HG02623 (cell line): ENCODE measurements at regions not wholly inside any gene's neighbourhood (a gene's known extent, or its start where the extent isn't known, plus 50 kb on each side); places are given as distances from the start of the nearest gene placed in this dataset.

ENCODE experiments used
- ATAC-seq: cut with Tn5 transposase; IDR thresholded peaks from one replicate; pipeline ENCODE4 v1.9.1; 2021; ENCODE audit warnings: moderate library complexity; ENCODE audit not compliant: unreplicated experiment

DNA sequence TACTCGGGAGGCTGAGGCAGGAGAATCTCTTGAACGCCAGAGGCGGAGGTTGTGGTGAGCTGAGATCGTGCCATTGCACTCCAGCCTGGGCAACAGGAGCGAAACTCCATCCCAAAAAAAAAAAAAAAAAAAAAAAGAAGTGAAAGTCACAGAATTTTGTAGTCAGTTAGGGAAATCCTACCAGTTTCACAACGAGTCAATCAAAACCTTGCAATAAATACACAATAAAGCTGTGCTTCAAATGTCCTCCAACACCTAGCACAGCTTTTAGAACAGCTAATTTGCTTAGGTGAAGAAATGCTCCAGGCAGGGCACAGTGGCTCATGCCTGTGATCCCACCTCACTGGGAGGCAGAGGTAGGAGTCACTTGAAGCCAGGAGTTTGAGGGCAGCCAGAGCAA lies 112.8 kb upstream of the ATF7IP start:
- no peak for ATAC-seq

DNA sequence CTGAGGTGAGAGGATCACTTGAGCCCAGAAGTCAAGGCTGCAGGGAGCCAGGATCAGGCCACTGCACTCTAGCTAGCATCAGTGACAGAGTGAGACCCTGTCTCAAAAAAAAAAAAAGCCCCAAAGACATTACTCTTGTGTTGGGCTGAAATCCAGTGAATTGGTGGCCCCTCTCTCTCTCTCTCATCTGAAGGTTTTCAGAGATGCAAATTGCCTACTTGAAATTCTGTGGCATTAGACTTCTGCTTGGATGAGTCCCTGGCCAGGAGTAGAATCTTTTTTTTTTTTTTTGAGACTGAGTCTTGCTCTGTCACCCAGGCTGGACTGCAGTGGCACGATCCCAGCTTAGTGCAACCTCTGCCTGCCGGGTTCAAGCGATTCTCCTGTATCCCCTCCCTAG lies 112.0 kb upstream of the ATF7IP start:
- no peak for ATAC-seq

DNA sequence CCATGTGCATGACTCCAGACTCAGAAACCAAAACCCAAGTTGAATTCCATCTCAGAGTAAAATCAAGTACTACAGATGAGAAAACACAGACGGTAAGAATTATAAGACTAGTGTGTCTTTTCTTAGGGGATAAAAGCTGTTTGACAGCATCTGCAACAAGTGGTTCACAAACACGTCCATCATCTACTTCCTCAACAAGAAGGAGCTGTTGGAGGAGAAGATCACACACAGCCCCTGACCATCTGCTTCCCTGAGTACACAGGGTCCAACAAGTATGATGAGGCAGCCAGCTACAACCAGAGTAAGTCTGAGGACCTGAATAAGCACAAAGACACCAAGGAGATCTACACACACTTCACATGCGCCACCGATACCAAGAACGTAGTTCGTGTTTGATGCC lies 110.7 kb upstream of the ATF7IP start:
- ATAC-seq = no peak

DNA sequence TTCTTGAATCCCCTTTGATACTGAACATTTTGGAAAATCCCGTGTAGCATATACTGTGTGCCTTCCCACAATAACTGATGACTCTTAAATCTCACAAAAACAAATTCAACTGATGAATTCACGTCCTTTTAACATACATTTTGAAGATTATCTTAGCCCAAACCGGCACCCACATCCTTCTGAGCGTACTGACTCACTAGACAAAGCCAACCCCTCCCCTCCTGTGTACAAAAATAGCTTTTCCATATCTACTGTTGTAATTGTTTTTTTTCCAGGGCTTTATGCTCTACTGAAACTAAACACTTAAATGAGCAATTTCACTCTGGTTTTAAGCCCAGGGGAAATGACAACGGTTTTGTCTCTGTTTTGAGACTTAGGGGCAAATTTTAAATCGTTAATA lies 109.4 kb upstream of the ATF7IP start:
- no peak for ATAC-seq

DNA sequence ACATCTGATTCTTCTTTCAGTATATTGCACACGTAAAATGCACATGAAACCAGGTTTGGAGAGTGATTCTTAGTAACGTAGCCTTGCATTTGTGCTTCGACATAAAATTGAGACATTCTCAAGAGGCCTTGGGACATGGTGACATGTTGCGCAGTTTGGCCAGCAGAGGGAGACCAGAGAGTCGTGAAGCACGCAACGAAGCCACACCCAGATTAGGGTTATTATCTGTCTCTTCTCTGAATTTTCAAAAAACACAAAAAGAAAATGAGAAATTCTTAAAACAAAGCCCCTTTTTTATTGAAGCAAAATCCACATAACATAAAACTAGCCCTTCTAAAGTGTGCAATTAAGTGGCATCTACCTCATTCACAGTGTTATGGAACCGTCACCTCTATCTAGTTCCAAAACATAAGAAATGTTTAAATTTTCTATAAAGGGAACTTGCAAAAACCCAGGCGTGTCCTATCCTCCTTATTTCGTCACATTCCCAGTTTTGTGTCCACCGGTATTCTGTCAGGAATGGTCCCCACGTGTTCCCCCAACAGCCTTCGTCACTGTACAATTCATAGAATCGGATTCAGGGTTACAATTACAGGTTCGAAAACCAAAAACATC lies 108.8 kb upstream of the ATF7IP start:
- ATAC-seq = peak; percentile 42

DNA sequence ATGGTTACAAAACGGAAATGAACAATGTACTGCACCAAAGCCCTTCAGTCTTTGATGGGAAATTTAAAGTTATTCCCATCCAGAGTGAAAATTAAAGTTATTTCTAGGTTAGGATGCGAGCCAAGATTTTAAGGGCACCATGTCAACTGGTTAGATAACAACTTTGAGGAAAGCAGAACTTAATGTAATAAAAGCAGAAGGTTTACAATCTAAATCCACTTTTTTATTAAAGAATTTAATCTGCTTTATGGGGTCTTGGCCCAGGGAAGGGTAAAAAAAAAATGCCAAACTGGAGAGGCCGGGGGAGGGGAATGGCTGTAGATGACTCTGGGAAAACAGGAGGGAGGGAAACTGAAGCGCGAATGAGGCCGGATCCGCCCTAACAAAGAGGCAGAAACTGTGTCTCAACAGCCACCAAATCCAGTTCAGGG lies 108.2 kb upstream of the ATF7IP start:
- ATAC-seq = no peak

DNA sequence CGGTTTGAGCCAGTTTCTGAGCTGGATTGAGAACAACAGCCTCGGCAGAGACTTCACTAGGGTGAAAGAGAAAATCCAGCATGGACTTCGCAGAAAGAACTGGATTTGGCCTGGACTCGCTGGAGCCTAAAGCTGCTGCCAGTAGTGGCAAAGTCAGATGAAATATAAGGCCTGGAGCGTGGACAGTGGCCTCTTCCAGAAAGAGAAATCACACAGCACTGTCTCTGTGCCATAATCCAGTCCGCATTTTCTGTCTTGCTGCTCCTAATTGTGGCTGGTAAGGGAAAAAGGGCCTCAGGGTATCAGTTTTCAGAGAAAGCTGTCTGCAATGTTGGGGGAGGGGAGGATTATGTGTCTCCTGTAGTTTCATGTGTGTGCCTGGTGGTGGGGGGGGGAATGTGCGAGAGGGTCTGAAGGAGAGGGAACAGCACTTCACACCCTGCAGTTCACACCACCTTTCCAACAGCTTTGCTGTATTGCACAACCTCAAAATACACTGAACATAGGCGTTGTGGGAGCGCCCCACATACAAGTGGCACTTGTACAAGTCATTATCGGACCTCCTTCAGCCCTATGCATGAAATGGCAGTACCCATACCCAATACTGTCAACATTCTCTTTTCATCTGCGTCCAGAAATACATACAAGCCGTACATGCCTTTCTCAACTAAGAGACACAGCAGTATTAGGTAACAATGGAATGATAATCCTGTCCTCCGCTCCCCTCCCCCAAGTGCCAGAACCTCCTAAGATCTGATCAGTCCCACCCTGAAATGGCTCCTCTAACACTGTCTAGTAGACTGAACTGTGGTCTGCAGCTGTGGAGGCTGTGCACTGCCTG lies 107.5 kb upstream of the ATF7IP start:
- peak; percentile 69 for ATAC-seq

DNA sequence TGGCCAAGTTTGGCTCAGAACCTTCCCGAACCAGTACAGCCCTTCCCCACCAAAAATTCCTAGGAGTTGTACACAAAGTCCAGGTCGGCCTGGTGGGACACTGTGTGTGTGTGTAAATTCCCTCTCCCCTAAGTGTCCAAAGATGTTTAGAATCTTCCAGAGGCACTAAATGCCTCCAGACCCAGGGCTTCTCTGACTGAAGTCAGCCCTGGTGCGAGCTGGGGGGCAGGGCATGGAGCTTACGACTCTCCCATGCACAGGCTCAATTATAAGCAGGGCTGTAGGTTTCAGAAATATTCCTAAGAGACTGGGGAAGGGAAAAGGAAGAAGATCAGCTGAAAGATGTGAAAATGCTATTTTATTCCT lies 106.9 kb upstream of the ATF7IP start:
- ATAC-seq = no peak

DNA sequence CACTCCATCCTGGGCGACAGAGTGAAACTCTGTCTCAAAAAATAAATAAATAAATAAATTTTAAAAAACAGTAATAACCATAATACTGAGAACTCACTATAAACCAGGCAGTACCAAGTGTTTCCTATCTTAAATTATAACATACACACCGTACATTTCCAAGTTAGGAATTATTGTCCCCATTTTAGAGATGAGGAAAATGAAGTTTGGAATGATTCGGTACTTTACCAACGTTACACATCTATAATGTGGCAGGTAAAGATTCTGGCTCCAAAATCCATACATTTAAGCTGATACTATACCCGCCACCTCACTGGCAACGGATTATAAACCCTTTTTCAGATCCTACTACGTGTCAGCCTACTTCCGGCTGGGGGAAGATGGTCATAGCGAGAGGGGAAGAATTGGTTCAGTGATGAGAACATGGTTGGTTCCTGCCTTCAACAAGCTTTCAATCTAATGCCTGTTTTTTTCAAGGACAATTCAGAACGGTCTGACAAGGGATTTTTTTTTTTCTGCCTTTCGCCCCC lies 105.9 kb upstream of the ATF7IP start:
- no peak for ATAC-seq

DNA sequence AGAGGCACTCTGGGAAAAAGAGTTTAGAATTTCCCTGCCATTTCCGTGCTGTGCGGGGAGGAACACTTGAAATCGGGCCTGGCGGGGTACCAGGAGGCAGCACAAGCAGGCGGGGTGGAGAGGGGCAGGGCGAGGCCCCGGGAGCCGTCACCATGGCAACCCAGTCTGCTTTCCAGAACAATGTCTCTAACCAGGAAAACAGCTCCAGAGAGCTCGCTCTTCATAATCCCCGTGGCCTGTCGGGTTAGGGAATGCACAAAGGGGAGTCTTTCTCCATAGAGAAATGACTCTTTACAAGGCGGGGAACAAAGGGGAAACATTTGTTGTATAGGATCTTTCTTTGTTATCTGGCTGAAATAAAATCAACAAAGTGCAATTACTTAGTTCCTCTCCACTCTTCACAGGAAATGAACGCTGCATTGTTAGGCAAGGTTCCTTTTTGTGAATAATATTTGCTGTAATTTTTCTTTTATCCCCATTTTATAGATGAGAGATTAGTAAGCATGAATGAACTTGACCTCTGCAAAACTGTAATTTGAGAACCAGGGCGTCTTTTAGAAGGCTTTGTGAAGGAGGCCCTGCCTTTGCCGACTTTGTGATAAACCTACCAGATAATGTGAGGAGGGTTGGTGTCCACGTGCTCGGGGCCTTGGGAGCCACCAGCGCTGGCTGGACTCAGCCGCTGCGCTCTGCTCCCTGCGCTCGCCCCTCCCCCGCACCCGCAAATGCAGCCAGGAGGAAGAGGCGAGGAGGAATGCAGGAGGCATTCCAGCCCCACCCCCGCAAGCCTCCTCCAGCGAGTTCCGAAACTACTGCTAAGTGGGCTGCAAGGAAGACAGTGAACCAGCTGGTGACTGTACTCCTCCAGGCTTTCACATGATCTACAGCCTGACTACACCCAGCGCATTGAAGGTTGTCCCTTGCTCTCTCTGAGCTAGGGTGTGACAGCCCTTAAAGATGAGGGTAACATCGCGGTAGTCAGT lies 105.2 kb upstream of the ATF7IP start:
- ATAC-seq = no peak

DNA sequence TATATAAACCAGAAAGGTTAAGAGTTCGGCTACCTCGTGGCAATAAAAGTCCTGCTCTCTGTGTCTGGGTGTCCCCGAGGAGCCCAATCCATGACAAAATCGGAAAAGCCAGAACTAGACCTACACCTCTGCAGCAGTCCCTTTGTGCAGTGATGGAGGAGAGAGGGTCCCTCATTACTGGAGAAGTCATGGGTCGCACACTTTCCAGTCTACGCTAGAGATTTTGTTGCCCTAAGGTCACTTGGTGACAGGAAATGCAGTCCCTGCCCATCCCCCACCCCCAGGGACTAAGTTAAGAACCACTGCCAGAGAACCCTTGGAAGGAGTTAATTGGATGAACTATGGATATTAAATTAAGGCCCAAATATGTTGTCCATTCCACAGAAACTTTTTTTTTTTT lies 104.4 kb upstream of the ATF7IP start:
- no peak for ATAC-seq

DNA sequence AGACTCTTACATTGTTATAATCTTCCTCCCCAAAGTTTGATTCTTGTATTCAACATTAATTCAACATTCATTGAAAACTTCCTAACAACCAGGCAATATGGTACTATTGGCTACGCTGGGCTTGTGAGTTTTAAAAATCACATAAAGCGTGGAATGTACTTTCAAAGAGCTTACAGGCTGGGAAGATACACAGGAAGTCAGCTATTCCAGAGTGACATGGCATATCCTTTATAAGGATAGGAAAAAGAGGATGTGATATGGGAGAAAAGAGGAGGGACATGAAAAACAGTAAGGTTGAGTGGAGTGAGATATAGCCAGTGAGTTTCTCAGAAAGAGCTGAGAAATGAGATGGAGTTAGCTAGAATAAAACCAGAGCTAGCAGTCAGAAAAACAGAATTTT lies 103.6 kb upstream of the ATF7IP start:
- no peak for ATAC-seq

DNA sequence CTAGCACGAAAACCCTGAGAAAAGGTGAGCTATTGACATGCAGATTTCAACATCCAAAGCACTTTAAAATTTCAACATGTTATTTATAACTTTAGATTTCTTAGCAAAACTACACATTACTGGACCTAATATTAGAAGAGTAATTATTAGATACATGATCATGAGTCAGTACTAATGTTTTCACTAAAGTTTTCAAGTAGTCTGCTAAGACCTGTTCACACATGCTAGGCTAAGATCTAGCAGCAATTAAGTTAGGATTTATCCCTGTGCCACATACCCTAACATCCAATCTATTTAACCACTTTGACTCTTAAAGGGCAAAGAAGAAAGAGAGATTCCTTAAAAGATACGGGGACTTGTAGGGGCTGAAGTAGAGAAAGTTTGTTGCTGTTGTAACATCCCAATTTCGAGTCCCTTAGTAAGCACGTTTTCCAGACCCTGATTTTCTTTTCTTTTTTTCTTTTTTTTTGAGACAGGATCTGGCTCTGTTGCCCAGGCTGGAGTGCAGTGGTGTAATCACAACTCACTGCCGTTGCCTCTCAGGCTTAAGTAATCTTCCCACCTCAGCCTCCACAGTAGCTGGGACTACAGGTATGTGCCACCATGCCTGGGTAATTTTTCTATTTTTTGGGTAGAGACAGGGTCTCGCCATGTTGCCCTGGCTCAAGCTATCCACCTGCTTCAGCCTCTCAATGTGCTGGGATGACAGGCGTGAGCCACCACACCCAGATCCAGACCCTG lies 102.5 kb upstream of the ATF7IP start:
- no peak for ATAC-seq

DNA sequence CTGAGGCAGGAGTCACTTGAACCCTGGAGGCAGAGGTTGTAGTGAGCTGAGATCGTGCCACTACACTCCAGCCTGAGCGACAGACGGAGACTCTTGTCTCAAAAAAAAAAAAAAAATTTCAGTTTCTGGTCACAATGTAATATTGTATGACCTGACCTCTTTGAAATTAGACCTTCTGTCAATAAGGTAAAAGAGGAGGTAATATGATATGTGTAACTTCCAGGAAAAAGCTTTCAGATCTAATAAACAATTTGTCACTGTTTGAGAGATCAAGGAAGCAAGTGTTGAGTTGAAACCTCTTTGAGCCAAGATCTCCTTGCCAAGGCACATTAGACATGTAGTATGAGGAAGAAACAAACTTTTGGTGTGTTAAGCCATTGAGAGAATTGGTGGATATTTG lies 101.7 kb upstream of the ATF7IP start:
- no peak for ATAC-seq

DNA sequence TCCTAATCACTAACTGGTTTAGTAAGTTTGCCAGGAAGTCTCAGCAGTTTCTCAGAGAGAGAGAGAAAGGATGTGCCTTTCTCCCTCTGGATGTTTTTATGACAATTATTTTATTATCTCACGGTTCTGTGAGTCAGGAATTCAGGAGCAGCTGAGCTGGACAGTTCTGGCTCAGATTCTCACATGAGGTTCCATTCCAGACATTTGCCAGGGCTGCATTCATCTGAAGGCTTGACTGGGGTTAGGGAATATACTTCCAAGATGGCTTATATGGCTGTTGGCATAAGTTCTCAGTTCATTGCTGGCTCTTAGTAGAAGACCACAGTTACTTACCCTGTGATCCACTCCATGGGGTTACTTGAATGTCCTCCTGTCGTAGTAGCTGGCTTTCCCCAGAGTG lies 101.2 kb upstream of the ATF7IP start:
- no peak for ATAC-seq

DNA sequence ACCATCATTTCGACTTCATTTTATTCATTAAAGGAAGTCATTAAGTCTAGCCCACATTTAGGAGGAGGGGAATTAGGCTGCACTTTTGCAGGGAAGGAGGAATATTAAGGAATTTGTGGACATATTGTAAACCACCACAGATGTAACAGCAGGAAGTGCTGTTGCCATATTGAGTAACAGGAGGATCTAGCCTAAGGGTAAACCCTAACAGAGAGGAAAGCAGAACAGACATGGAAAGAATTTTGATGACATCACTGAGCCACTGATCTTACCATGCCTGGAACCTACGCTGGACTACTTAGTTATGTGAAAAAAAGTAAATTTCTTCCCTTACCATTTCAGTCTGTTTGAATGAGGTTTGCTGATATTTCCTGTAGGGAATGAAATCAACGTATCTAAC lies 100.7 kb upstream of the ATF7IP start:
- ATAC-seq = no peak

DNA sequence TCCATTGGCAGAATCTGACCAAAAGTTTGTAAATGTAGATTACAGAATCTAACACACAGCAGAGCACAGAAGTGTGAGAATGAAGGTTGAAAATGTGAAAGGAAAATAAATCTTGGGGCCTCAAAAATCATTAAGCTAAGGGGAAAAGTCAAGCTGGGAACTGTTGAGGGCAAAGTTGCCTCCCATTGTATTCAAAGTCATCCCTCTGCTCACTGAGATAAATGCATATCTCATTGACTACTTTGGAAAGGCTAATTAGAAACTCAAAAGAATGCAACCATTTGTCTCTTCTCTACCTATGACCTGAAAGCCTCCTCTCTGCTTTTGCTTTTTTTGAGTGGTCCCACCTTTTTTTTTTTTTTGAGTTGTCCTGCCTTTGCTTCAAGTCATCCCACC lies 97.4 kb upstream of the ATF7IP start:
- no peak for ATAC-seq

DNA sequence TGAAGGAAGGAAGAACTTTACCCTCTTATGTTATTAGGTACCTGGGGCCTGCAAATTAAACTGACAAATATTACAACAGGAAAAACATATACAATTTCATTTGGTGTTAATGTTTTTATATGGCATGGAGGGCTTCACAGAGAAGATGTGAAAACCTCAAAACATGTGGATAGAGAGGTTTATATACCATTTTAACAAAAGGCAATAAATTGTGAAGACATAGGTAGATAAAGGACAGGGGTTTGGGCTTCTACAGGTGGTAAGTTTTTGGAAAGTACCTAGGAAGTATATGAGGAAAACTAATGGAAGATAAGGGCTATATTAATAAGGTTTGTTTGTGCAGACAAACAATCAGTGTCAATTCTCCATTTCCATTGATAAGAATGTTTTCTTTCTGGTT lies 95.1 kb upstream of the ATF7IP start:
- ATAC-seq = no peak

DNA sequence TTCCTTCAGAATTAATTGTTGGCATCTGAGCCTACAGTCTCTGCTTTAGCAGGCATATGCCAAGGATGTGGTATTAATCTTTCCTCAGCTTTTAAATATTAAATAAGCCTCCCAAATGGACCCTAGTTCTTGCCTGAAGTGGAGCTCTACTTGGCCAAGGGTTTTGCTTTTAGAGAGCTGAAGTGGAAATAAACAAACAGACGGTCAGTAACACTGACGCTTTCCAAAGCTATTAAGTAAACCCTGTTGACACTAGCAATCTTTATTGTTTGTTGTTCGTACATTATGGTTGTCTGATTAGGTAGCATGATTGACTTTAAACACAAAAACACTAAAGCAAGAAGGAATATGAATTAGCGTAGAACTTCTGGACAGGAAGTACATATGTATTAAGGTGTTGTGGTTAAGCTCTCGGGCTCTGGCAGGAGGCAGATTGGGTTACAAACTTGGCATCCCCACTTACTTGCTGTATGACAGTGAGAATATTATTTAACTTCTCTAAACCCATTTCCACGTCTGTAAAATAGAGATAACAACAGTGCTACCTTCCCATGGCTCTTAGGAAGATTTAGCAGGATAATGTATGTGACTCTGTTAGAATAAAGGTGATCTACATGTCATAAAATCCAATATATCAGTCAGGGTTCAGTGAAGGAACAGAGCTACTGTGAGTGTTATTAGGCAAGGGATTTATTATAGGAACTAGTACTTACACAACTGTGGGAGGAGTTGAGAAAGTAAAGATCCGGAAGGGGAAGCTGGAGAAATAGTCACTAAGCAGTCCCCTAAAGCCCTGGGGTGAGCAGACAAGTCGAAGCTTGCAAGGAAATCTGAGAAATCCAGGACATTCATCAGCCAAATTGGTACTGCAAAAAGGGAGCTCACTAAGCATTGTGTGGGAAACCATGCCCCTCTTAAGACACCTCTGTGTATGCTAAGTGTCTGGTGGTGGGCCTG lies 92.2 kb upstream of the ATF7IP start:
- ATAC-seq = no peak

DNA sequence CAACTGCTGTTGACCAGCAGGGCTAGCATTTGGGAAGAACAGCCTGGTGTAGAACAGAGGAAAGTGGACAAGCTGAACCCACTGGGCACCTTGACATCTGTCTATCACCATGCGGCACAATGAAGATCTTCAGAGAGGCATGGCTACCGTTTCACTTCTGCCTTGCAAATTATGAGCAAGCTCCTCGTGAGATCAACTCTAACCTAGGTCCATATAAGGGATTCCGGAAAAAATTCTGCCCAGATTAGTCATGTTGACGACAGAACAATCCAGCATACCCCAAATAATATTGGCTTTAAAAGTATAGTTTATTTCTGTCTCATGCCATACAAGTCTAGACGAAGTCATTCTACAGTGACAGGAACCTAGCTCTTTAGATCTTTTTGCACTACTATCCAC lies 91.6 kb upstream of the ATF7IP start:
- no peak for ATAC-seq
